GM13976 (cell line): ENCODE measurements at regions not wholly inside any gene's neighbourhood (a gene's known extent, or its start where the extent isn't known, plus 50 kb on each side); places are given as distances from the start of the nearest gene placed in this dataset.

Experiments used
- DNase-seq: peaks from one replicate; pipeline ENCODE4 v3.0.0; 2012; ENCODE audit warnings: low spot score
- in situ Hi-C: fragments of 300-500 bp; cut with MboI; formaldehyde crosslinking; loops from one replicate; pipeline ENCODE4 v1.12.0; 2022; ENCODE audit warnings: low sequenced_read_pairs, mixed read lengths, inconsistent platforms; ENCODE audit not compliant: unreplicated experiment
- TF ChIP-seq, protein P1 (sequence below): IDR thresholded peaks from 2 replicates; pipeline ENCODE4 v1.5.1; 2012; ENCODE audit warnings: borderline replicate concordance, mild to moderate bottlenecking; ENCODE audit not compliant: insufficient read depth; ENCODE audit errors: extremely low read depth, missing control alignments, control extremely low read depth

DNA sequence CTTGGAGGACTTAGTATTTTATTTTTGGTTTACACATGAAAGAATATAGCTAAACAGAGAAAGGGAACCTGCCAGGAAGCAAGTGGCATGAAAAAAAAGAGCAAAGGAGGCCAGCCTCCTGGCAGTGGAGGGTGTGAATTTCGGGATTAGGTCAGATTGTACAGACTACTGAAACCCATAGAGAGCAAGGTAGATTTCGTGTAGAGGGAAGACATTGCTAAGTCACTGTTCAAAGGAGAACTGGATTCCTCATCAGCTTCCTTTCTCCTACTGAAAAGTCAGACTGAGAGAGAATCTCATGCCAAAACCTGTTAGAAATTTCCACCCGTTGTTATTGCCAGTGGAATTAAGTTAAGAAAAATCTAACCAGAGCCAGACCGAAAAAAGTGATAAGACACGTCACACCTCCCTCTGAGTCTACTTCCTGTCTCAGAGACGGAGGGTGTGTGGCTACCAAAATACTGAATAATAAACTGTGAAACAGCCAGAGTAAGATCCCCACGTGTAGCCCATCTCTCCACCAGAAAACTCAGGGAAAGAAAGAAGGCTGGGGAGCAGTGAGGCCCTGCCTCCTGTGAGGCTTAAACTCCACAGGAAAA is 118.8 kb downstream of the SKIDA1 start:
- in situ Hi-C loops: no loop called here
- DNase-seq: no peak
- TF ChIP-seq, protein P1, sequence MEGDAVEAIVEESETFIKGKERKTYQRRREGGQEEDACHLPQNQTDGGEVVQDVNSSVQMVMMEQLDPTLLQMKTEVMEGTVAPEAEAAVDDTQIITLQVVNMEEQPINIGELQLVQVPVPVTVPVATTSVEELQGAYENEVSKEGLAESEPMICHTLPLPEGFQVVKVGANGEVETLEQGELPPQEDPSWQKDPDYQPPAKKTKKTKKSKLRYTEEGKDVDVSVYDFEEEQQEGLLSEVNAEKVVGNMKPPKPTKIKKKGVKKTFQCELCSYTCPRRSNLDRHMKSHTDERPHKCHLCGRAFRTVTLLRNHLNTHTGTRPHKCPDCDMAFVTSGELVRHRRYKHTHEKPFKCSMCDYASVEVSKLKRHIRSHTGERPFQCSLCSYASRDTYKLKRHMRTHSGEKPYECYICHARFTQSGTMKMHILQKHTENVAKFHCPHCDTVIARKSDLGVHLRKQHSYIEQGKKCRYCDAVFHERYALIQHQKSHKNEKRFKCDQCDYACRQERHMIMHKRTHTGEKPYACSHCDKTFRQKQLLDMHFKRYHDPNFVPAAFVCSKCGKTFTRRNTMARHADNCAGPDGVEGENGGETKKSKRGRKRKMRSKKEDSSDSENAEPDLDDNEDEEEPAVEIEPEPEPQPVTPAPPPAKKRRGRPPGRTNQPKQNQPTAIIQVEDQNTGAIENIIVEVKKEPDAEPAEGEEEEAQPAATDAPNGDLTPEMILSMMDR: no peak

DNA sequence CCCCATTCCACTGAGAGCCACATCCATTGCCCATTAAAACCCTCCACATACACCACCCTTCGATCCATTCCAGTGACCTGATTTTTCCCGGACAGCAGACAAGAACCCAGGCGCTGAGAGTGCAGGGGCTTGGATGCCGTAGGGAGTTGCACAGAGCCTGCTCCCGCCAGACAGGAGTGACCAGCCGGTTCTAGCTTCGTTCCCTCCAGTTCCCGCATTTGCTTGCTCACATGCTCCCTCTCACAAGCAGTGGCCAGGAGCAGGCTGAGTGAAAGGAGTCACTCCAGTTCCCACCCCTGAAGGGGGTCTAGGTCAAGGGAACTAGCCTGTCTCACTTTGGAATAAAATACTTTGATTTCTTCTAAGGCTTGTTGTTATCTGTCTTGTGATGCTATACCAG is 119.5 kb downstream of the SKIDA1 start:
- in situ Hi-C loops: no loop called here

DNA sequence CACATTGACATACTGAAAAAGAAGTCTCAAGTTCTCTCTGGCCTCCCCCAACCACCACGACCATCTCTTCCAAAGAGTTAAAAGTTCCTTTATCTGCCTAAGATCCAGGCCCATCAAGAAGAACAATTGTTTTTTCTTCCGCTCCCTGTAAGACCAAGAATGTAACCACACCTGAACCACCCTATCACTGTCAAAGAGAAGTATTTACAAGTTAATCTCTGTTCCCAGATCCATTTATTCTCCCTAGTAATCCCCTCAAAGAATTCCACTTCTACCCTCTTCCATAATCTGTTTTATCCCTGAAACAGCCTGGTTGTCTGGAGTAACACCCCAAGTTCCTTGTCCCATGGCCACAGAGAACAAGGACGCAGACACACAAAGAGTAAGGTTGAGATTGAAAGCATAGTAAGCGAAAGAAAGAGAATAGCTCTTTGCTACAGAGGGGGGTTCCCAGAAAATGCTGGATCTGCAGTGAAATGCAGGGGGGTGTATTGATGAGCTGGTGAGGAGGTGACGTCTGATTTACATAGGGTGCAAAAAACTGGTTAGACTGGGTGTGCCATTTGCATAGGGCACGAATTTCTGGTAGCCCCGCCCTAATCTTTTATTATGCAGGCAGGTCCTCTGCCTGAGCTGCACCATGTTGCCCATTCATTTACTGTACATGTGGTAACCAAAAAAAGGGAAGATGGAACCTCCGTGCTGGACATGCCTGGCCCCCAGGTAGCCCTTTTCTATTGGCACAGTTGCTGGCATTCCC is 122.0 kb downstream of the SKIDA1 start:
- in situ Hi-C loops: no loop called here
- DNase-seq: no peak
- TF ChIP-seq, protein P1: no peak

More for the DNA sequence above, 119.5 kb downstream of the SKIDA1 start:
- TF ChIP-seq, protein P1: no peak
- DNase-seq: no peak

DNA sequence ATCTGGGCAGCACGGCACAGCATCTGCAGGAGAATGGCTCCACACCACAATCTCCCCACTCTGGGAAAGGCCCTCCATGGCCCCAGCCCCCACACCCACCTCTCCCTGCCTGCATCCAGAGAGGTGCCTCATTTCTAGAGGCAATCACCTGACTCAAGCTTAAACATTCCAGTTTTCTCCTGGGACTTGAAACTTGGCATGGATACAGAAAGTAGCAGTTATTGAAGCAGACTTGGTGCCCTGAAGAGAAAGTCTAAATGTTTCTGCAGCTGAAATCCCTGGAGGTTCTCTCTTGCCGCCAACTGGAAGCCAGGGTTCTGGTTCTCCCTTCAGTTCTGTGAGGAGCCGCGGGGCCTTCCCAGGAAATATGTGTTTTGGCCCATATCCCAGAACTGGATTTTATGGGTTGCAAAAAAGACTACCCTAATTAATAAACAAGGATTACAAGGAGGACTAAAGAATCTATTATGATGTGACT is 122.8 kb downstream of the SKIDA1 start:
- no peak for DNase-seq
- TF ChIP-seq, protein P1: no peak
- in situ Hi-C loops: no loop called here

DNA sequence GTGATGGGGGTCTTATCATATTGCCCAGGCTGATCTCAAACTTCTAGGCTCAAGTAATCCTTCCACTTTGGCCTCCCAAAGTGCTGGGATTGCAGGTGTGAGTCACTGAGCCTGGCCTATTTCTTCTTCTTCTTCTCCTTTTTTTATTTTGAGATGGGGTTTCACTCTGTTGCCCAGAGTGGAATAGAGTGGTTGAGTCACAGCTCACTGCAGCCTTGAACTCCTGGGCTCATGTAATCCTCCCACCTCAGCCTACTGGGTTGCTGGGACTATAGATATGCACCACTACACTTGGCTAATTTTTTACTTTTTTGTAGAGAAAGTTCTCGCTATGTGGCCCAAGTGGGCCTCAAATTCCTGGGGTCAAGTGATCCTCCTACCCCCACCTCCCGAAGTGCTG is 124.3 kb downstream of the SKIDA1 start:
- DNase-seq: no peak
- in situ Hi-C loops: no loop called here
- TF ChIP-seq, protein P1: no peak

DNA sequence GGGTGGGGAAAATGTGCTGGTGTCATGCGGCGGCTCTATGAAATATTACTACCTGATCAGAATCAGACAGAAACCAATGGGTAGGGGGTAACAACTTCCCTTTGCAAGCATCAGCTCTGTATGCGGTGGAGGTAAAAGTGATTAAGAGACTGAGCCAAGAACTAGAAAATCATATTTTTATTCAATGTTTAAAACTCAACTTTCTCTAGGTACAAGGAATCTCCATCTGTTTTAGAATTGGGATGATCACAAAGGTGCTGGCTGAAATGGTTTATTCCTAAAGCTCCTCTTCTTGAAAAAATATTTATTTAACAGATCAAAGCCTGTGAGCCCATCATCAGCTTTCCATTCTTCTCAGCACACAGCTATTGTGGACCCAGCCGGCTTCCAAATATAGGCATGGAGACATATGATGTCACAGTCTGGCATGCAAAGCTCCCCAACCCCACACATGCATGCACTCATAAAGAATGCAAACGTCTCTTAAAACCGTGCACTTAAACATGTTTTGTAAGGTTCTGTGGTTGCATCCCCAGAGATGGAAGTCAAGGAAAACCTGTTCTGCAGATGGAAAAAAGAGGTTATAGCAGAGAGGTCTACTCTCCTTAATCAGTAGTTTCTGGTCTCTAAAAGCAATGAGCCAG is 126.0 kb downstream of the SKIDA1 start:
- TF ChIP-seq, protein P1: no peak
- no peak for DNase-seq
- in situ Hi-C loops: no loop called here
